ENCODE measurements at regions not wholly inside any gene's neighbourhood (a gene's known extent, or its start where the extent isn't known, plus 50 kb on each side); places are given as distances from the start of the nearest gene placed in this dataset.

DNA sequence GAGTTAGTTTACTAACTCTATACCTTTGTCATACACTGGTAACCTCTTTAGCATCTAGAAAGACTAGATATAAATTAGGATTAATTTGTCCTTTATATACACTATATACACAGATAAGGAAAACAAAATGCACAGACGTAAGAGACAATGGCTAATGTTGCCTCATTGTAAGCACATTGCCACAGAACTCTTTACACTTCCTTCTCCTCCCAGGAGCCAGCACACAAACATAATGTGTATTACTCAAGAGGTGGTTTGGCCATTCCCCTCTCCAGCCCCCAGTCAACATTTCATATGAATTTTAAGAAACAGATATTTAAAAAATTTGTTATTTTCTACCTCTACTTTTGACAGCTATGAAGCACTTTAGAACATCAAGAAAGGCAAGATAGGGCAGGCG, 131.4 kb upstream of the OR4E1 start:
- POLR2A ChIA-PET (ENCODE audit: unreplicated experiment) = no interaction called here
- no peak overlapping the region for H2AFZ ChIP-seq
- no peak overlapping the region for H3K4me2 ChIP-seq
- TF ChIP-seq EZH2 (IDR thresholded peaks at IDR 0.05; ENCODE audit: low read depth) (no peak), CTCF (conservative IDR thresholded peaks at IDR 0.05) (no peak)
- BruUV-seq (replicated peaks) = no TSS peak
- DNase-seq = no peak
- CTCF ChIA-PET = no interaction called here
- H3K9me2 ChIP-seq (ENCODE audit: insufficient read depth) = no peaks in the 10 kb centered on the region
- no peaks in the 10 kb centered on the region for H3K9me3 ChIP-seq (ENCODE audit: insufficient read depth, low read depth)
- H3K79me2 ChIP-seq (ENCODE audit: low read depth) = no peaks in the 10 kb centered on the region
- intact Hi-C loops (cut with micrococcal nuclease; ENCODE audit: unreplicated experiment) = no loop called here
- H3K36me3 ChIP-seq (ENCODE audit: low read depth) = no peaks in the 10 kb centered on the region
- no peaks in the 10 kb centered on the region for H3K4me1 ChIP-seq (replicated peaks; ENCODE audit: insufficient read depth)
- H3K4me3 ChIP-seq = no peak overlapping the region
- H3F3A ChIP-seq (ENCODE audit: insufficient read depth, low read depth) = no peaks in the 10 kb centered on the region
- no peaks in the 10 kb centered on the region for H4K20me1 ChIP-seq (ENCODE audit: insufficient read depth)
- H3K27ac ChIP-seq = no peak overlapping the region
- no peaks in the 10 kb centered on the region for H3K27me3 ChIP-seq (ENCODE audit: insufficient read depth, low read depth)

GRCh38 chr14:21802441-21802840, 128.8 kb upstream of the OR4E1 start:
- H3K4me3 ChIP-seq = no peak overlapping the region
- H2AFZ ChIP-seq = no peak overlapping the region
- intact Hi-C loops (cut with micrococcal nuclease; ENCODE audit: unreplicated experiment) = no loop called here
- H4K20me1 ChIP-seq (ENCODE audit: insufficient read depth) = no peaks in the 10 kb centered on the region
- no peaks in the 10 kb centered on the region for H3K79me2 ChIP-seq (ENCODE audit: low read depth)
- H3K27ac ChIP-seq = no peak overlapping the region
- H3K9me2 ChIP-seq (ENCODE audit: insufficient read depth) = no peaks in the 10 kb centered on the region
- no peak for TF ChIP-seq CTCF (conservative IDR thresholded peaks at IDR 0.05)
- no peak for TF ChIP-seq EZH2 (IDR thresholded peaks at IDR 0.05; ENCODE audit: low read depth)
- DNase-seq = no peak
- no peaks in the 10 kb centered on the region for H3K36me3 ChIP-seq (ENCODE audit: low read depth)
- CTCF ChIA-PET = no interaction called here
- no peaks in the 10 kb centered on the region for H3K9me3 ChIP-seq (ENCODE audit: insufficient read depth, low read depth)
- no TSS peak for BruUV-seq (replicated peaks)
- H3F3A ChIP-seq (ENCODE audit: insufficient read depth, low read depth) = no peaks in the 10 kb centered on the region
- H3K27me3 ChIP-seq (ENCODE audit: insufficient read depth, low read depth) = no peaks in the 10 kb centered on the region
- no peaks in the 10 kb centered on the region for H3K4me1 ChIP-seq (replicated peaks; ENCODE audit: insufficient read depth)
- no peak overlapping the region for H3K4me2 ChIP-seq
- POLR2A ChIA-PET (ENCODE audit: unreplicated experiment) = no interaction called here

- BruUV-seq (replicated peaks) = no TSS peak
- CTCF ChIA-PET = no interaction called here
- H3K9me2 ChIP-seq (ENCODE audit: insufficient read depth) = no peaks in the 10 kb centered on the region
- no peak for DNase-seq
- intact Hi-C loops (cut with micrococcal nuclease; ENCODE audit: unreplicated experiment) = no loop called here
- H3K4me1 ChIP-seq (replicated peaks; ENCODE audit: insufficient read depth) = no peaks in the 10 kb centered on the region
- H3K27me3 ChIP-seq (ENCODE audit: insufficient read depth, low read depth) = no peaks in the 10 kb centered on the region
- no peaks in the 10 kb centered on the region for H3F3A ChIP-seq (ENCODE audit: insufficient read depth, low read depth)
- H3K27ac ChIP-seq = no peak overlapping the region
- TF ChIP-seq CTCF (conservative IDR thresholded peaks at IDR 0.05) (no peak), EZH2 (IDR thresholded peaks at IDR 0.05; ENCODE audit: low read depth) (no peak)
- H3K4me3 ChIP-seq = no peak overlapping the region
- H3K9me3 ChIP-seq (ENCODE audit: insufficient read depth, low read depth) = peaks cover 4% of the 10 kb centered on the region; the same call in 1 of the 2 replicates
- no peak overlapping the region for H2AFZ ChIP-seq
- H3K79me2 ChIP-seq (ENCODE audit: low read depth) = no peaks in the 10 kb centered on the region
- no peaks in the 10 kb centered on the region for H4K20me1 ChIP-seq (ENCODE audit: insufficient read depth)
- POLR2A ChIA-PET (ENCODE audit: unreplicated experiment) = no interaction called here
- H3K4me2 ChIP-seq = no peak overlapping the region
- H3K36me3 ChIP-seq (ENCODE audit: low read depth) = no peaks in the 10 kb centered on the region
Measured at GRCh38 chr14:21796916-21797315, 123.3 kb upstream of the OR4E1 start.

Data from PC-9 (cell line).